Activated CD8-positive, alpha-beta T cell treated with anti-CD3 and anti-CD28 coated beads for 36 hours (primary cell): ENCODE measurements at regions not wholly inside any gene's neighbourhood (a gene's known extent, or its start where the extent isn't known, plus 50 kb on each side); places are given as distances from the start of the nearest gene placed in this dataset.

Experiments
- ATAC-seq: fragments of 200-7000 bp; cut with Tn5 transposase; one replicate; pipeline ENCODE4 v1.10.0; 2021; ENCODE audit warnings: mild to moderate bottlenecking, moderate library complexity
- CTCF ChIA-PET: fragments of 350-600 bp; sonication (Branson Sonifier 250); formaldehyde crosslinking; loops from one replicate; lab custom pipeline; 2021; ENCODE audit warnings: antibody characterized with exemption; lab: Charles Lee
- POLR2A ChIA-PET: fragments of 350-600 bp; sonication (Branson Sonifier 250); formaldehyde crosslinking; loops from one replicate; lab custom pipeline; 2021; ENCODE audit warnings: antibody characterized with exemption; lab: Charles Lee
- DNase-seq: peaks from one replicate; pipeline ENCODE4 v3.0.0-alpha.2; 2020
- H3K27ac Mint-ChIP-seq: one replicate; pipeline ENCODE4 v1.8.0; 2021; ENCODE audit warnings: mild to moderate bottlenecking, mixed read lengths
- H3K27me3 Mint-ChIP-seq: one replicate; pipeline ENCODE4 v1.8.0; 2021; ENCODE audit warnings: mixed read lengths
- H3K36me3 Mint-ChIP-seq: one replicate; pipeline ENCODE4 v1.8.0; 2021; ENCODE audit warnings: low read depth, mixed read lengths
- H3K4me1 Mint-ChIP-seq: one replicate; pipeline ENCODE4 v1.8.0; 2021; ENCODE audit warnings: low read depth, mixed read lengths
- H3K4me3 Mint-ChIP-seq: one replicate; pipeline ENCODE4 v1.8.0; 2021; ENCODE audit warnings: mild to moderate bottlenecking, moderate library complexity, mixed read lengths
- H3K9me3 Mint-ChIP-seq: one replicate; pipeline ENCODE4 v1.8.0; 2021; ENCODE audit warnings: mixed read lengths
- CTCF ChIP-seq: fragments of 200-600 bp; IDR thresholded peaks from one replicate; pipeline ENCODE4 v1.8.0; 2022; ENCODE audit warnings: antibody characterized with exemption, mild to moderate bottlenecking
- intact Hi-C: fragments of 100-400 bp; cut with micrococcal nuclease; formaldehyde crosslinking; loops from one replicate; pipeline ENCODE4 v1.10.0; 2022

DNA sequence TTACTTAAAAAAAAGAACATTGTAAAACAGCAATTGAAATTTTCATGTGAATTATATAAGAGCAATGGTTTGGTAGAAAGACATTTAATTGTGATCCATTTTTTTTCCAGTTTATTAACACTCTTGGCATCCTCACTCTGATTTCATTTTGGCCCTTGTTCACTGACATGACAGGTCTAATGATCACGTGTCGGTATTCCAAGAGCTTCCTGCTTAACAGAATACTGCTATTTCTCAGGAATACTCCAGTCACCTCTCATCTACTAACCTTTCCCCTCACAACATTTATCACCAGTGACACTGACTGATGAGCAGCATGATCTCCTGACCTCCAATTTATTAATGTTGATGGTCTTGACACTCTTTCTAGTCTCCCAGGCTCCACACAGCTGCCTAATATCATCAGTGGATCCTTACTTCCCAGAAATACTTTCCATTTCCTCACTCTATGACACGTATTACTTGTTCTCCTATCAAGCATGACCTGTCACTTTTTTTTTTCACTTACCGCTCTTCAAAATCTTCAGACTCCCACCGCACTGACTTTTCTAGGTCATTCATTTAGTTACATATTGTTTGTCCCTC, 847.8 kb upstream of the SLIT2 start:
- no peak overlapping the region for H3K4me3 Mint-ChIP-seq
- H3K9me3 Mint-ChIP-seq = peaks cover 14% of the 10 kb centered on the region
- H3K27me3 Mint-ChIP-seq = no peaks in the 10 kb centered on the region
- H3K27ac Mint-ChIP-seq = no peak overlapping the region
- ChIA-PET POLR2A (no interaction called here), CTCF (interaction anchor here (0.6 kb wide), 1 partner anchor 161 kb away, joined by 3 read pairs; no protein-coding TSS in a partner anchor)
- ATAC-seq = no peak
- H3K4me1 Mint-ChIP-seq = no peaks in the 10 kb centered on the region
- no peak for DNase-seq
- no peak for TF ChIP-seq CTCF
- H3K36me3 Mint-ChIP-seq = no peaks in the 10 kb centered on the region
- intact Hi-C loops = no loop called here

GRCh38 chr4:19402581-19403065, 849.1 kb upstream of the SLIT2 start:
- no peak for TF ChIP-seq CTCF
- Mint-ChIP-seq H3K36me3 (no peaks in the 10 kb centered on the region), H3K4me3 (no peak overlapping the region), H3K4me1 (no peaks in the 10 kb centered on the region), H3K9me3 (peaks cover 10% of the 10 kb centered on the region), H3K27ac (no peak overlapping the region), H3K27me3 (no peaks in the 10 kb centered on the region)
- DNase-seq (no peak), ATAC-seq (no peak)
- ChIA-PET POLR2A (no interaction called here), CTCF (no interaction called here)
- intact Hi-C loops = no loop called here

GRCh38 chr4:19401301-19402080, 850.2 kb upstream of the SLIT2 start:
- ATAC-seq (no peak), DNase-seq (no peak)
- H3K4me1 Mint-ChIP-seq = no peaks in the 10 kb centered on the region
- H3K27ac Mint-ChIP-seq = no peak overlapping the region
- CTCF ChIA-PET = no interaction called here
- no peaks in the 10 kb centered on the region for H3K27me3 Mint-ChIP-seq
- H3K4me3 Mint-ChIP-seq = no peak overlapping the region
- POLR2A ChIA-PET = no interaction called here
- no peaks in the 10 kb centered on the region for H3K36me3 Mint-ChIP-seq
- intact Hi-C loops = no loop called here
- H3K9me3 Mint-ChIP-seq = peaks cover 10% of the 10 kb centered on the region
- TF ChIP-seq CTCF = no peak

DNA sequence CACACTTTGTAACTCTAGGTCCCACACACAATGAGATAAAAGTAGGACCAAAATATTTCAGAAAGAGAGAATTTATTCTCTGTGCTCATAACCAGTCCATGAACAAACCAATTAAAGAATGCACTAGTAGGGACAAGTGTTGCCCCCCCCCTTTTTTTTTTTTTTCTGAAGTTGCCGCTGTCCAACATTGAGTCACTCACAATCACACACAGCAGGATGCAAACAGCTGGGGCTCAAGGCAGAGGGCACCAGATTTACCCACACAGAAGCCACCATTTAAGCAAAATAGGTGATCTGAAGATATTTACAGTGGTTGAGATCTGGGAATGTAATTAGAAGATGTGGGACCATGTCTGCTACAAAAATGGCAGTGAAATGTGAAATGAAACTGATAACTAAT, 850.9 kb upstream of the SLIT2 start:
- ChIA-PET CTCF (no interaction called here), POLR2A (no interaction called here)
- ATAC-seq = no peak
- Mint-ChIP-seq H3K4me3 (no peak overlapping the region), H3K27ac (no peak overlapping the region), H3K4me1 (no peaks in the 10 kb centered on the region), H3K9me3 (peaks cover 10% of the 10 kb centered on the region), H3K27me3 (no peaks in the 10 kb centered on the region), H3K36me3 (no peaks in the 10 kb centered on the region)
- no peak for TF ChIP-seq CTCF
- intact Hi-C loops = no loop called here
- DNase-seq = no peak

- intact Hi-C loops = no loop called here
- H3K36me3 Mint-ChIP-seq = no peaks in the 10 kb centered on the region
- H3K4me3 Mint-ChIP-seq = no peak overlapping the region
- no peaks in the 10 kb centered on the region for H3K27me3 Mint-ChIP-seq
- H3K27ac Mint-ChIP-seq = no peak overlapping the region
- ChIA-PET CTCF (no interaction called here), POLR2A (no interaction called here)
- ATAC-seq = no peak
- TF ChIP-seq CTCF = no peak
- no peak for DNase-seq
- no peaks in the 10 kb centered on the region for H3K4me1 Mint-ChIP-seq
- peaks cover 9% of the 10 kb centered on the region for H3K9me3 Mint-ChIP-seq
Observed at GRCh38 chr4:19399001-19399400, 852.7 kb upstream of the SLIT2 start.
